Stimulated activated naive CD8-positive, alpha-beta T cell treated with anti-CD3 and anti-CD28 coated beads, Interleukin-15, amount 100 ng/mL, for 72 hours (primary cell): ENCODE measurements at regions not wholly inside any gene's neighbourhood (a gene's known extent, or its start where the extent isn't known, plus 50 kb on each side); places are given as distances from the start of the nearest gene placed in this dataset.
A peak's percentile ranks its signal among the peaks of the same experiment; 100 is the strongest.
"Not testable (repeated sequence)": the region's sequence is repeated elsewhere in the genome, so short reads cannot be mapped to it uniquely, and the experiment has no call there.

ENCODE experiments used
- ATAC-seq: fragments of 150-1000 bp; cut with Tn5 transposase; 2 replicates; pipeline ENCODE4 v1.10.0; 2021; ENCODE audit warnings: mild to moderate bottlenecking, moderate library complexity
- DNase-seq, 2 donors: peaks; one replicate each; pipeline ENCODE4 v3.0.0; 2021 to 2022
- H3K27ac Mint-ChIP-seq, 2 donors: one replicate each; pipeline ENCODE4 v1.8.0; 2022; ENCODE audit warnings: mild to moderate bottlenecking in 2 of 2, mixed read lengths in 2 of 2, moderate library complexity in 2 of 2
- H3K27me3 Mint-ChIP-seq: one replicate; pipeline ENCODE4 v1.8.0; 2022; ENCODE audit warnings: mixed read lengths
- H3K4me1 Mint-ChIP-seq: one replicate; pipeline ENCODE4 v1.8.0; 2022; ENCODE audit warnings: mild to moderate bottlenecking, mixed read lengths
- H3K4me3 Mint-ChIP-seq, 2 donors: one replicate each; pipeline ENCODE4 v1.8.0; 2022; ENCODE audit warnings: mild to moderate bottlenecking in 2 of 2, mixed read lengths in 2 of 2, moderate library complexity in 1 of 2
- H3K9me3 Mint-ChIP-seq, 2 donors: one replicate each; pipeline ENCODE4 v1.8.0; 2022; ENCODE audit warnings: mixed read lengths in 2 of 2

GRCh38 chr7:56367914-56368313 lies 251.7 kb upstream of the NUPR2 start:
- H3K4me1 Mint-ChIP-seq, DNase-seq, H3K27ac Mint-ChIP-seq, H3K4me3 Mint-ChIP-seq, H3K27me3 Mint-ChIP-seq, H3K9me3 Mint-ChIP-seq, ATAC-seq: not testable (repeated sequence)

- not testable (repeated sequence) for H3K4me1 Mint-ChIP-seq, H3K4me3 Mint-ChIP-seq, H3K27ac Mint-ChIP-seq, DNase-seq, H3K27me3 Mint-ChIP-seq, ATAC-seq, H3K9me3 Mint-ChIP-seq
Measured at GRCh38 chr7:56367411-56367810, 251.2 kb upstream of the NUPR2 start.

- H3K27me3 Mint-ChIP-seq, ATAC-seq, H3K9me3 Mint-ChIP-seq, H3K4me1 Mint-ChIP-seq, H3K4me3 Mint-ChIP-seq, DNase-seq, H3K27ac Mint-ChIP-seq: not testable (repeated sequence)
Measured at GRCh38 chr7:56366701-56367100, 250.5 kb upstream of the NUPR2 start.

DNA sequence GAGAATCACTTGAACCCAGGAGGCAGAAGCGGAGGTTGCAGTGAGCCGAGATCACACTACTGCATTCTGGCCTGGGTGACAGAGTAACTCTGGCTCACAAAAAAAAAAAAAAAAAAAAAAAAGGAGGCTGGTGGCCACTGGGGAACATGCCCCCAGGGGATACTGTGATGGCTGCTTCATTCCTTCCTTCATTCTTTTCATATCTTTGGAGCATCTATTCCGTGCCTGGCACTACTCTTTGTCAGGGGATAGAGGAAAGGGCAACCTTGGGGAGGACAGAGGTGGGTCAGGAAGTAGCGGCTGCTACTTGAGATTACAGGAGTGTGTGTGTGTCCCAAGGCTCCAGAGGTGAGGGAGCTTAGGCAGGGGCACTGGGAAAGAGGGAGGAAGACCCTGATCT lies 236.4 kb upstream of the NUPR2 start:
- not testable (repeated sequence) for H3K4me3 Mint-ChIP-seq, H3K27ac Mint-ChIP-seq, DNase-seq, ATAC-seq, H3K27me3 Mint-ChIP-seq, H3K4me1 Mint-ChIP-seq
- H3K9me3 Mint-ChIP-seq, result peaks cover 0 to 19% of the 10 kb centered on the region in 2 donors

- not testable (repeated sequence) for H3K27ac Mint-ChIP-seq, H3K4me1 Mint-ChIP-seq, DNase-seq, ATAC-seq, H3K4me3 Mint-ChIP-seq, H3K27me3 Mint-ChIP-seq
- H3K9me3 Mint-ChIP-seq, result peaks cover 0 to 24% of the 10 kb centered on the region in 2 donors
Measured at GRCh38 chr7:56351181-56351580, 235.0 kb upstream of the NUPR2 start.

DNA sequence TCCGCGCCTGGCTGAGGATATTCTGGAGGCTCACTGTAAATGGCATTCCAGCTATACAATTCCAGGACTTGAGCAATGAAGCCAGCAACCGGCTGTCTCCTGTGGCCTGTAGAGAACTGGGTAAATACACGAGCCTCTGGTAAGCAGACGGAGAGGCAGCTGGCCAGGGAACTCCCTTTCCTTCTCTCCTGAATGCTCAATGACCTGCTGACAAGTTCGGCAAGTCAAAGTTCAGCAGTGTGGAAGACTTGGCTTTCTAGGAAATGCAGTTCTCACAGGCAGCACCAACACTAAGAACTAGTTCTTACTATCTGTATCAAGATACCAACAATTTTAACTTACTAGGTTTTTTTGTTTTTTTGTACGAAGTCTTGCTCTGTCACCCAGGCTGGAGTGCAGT lies 232.1 kb upstream of the NUPR2 start:
- H3K4me1 Mint-ChIP-seq, H3K27ac Mint-ChIP-seq, DNase-seq, H3K27me3 Mint-ChIP-seq, H3K4me3 Mint-ChIP-seq, ATAC-seq: not testable (repeated sequence)
- H3K9me3 Mint-ChIP-seq, result peaks cover 0 to 21% of the 10 kb centered on the region in 2 donors

DNA sequence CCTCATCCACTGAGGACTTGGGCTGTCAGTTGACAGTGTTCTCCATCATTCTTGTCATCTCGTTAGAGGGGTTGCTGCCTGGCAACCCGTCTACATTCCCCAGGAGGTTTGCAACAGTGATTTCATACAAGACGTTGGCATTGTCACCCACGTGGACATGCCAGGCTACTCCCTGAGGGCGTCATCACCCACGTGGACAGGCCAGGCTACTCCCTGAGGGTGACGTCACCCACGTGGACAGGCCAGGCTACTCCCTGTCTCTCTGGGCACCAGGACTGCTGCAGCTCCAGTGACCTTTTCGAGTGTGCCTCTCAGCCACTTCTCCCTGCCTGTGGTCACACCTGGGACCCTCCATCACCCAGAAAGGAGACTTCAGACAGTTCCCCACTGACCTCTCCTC lies 212.1 kb upstream of the NUPR2 start:
- not testable (repeated sequence) for H3K4me3 Mint-ChIP-seq, H3K4me1 Mint-ChIP-seq
- H3K9me3 Mint-ChIP-seq, result peaks cover 5 to 21% of the 10 kb centered on the region in 2 donors

GRCh38 chr7:56290548-56290947 lies 174.3 kb upstream of the NUPR2 start:
- peaks cover 10 to 23% of the 10 kb centered on the region in 2 donors for H3K9me3 Mint-ChIP-seq
- no peak for DNase-seq
- no peak overlapping the region for H3K27ac Mint-ChIP-seq

More for the DNA sequence above, 212.1 kb upstream of the NUPR2 start:
- not testable (repeated sequence) for H3K27ac Mint-ChIP-seq, DNase-seq, ATAC-seq, H3K27me3 Mint-ChIP-seq

GRCh38 chr7:56287429-56288138 lies 171.4 kb upstream of the NUPR2 start:
- H3K4me3 Mint-ChIP-seq, result peak overlapping the region; percentile 71 to 74

More at GRCh38 chr7:56290548-56290947, 174.3 kb upstream of the NUPR2 start:
- H3K4me1 Mint-ChIP-seq, result peaks cover 8% of the 10 kb centered on the region
- no peak overlapping the region for H3K4me3 Mint-ChIP-seq
- H3K27me3 Mint-ChIP-seq, result peaks cover 23% of the 10 kb centered on the region
- ATAC-seq, result no peak

GRCh38 chr7:56256108-56256507 lies 139.9 kb upstream of the NUPR2 start:
- H3K4me3 Mint-ChIP-seq, result no peak overlapping the region
- DNase-seq (no peak), ATAC-seq (no peak)
- peaks cover 9 to 20% of the 10 kb centered on the region in 2 donors for H3K9me3 Mint-ChIP-seq
- no peaks in the 10 kb centered on the region for H3K4me1 Mint-ChIP-seq
- H3K27me3 Mint-ChIP-seq, result no peaks in the 10 kb centered on the region
- no peak overlapping the region for H3K27ac Mint-ChIP-seq

More at GRCh38 chr7:56287429-56288138, 171.4 kb upstream of the NUPR2 start:
- H3K27me3 Mint-ChIP-seq, result peaks cover 28% of the 10 kb centered on the region
- peaks cover 8% of the 10 kb centered on the region for H3K4me1 Mint-ChIP-seq
- peak in 1 of 2 donors; percentile 1 for DNase-seq
- ATAC-seq, result peak; percentile 28
- H3K9me3 Mint-ChIP-seq, result peaks cover 9 to 20% of the 10 kb centered on the region in 2 donors
- H3K27ac Mint-ChIP-seq, result no peak overlapping the region

- H3K27me3 Mint-ChIP-seq, result no peaks in the 10 kb centered on the region
- H3K9me3 Mint-ChIP-seq, result peaks cover 3 to 17% of the 10 kb centered on the region in 2 donors
- H3K4me1 Mint-ChIP-seq, result no peaks in the 10 kb centered on the region
Measured at GRCh38 chr7:56250135-56250534, 133.9 kb upstream of the NUPR2 start.

GRCh38 chr7:56229631-56230030 lies 113.4 kb upstream of the NUPR2 start:
- no peaks in the 10 kb centered on the region for H3K4me1 Mint-ChIP-seq
- H3K4me3 Mint-ChIP-seq, result no peak overlapping the region
- H3K27ac Mint-ChIP-seq, result no peak overlapping the region
- DNase-seq, result no peak
- H3K9me3 Mint-ChIP-seq, result peaks cover 0 to 7% of the 10 kb centered on the region in 2 donors
- no peak for ATAC-seq
- peaks cover 20% of the 10 kb centered on the region for H3K27me3 Mint-ChIP-seq

More at GRCh38 chr7:56250135-56250534, 133.9 kb upstream of the NUPR2 start:
- ATAC-seq, result no peak
- Mint-ChIP-seq H3K4me3 (no peak overlapping the region), H3K27ac (no peak overlapping the region)
- DNase-seq, result no peak

DNA sequence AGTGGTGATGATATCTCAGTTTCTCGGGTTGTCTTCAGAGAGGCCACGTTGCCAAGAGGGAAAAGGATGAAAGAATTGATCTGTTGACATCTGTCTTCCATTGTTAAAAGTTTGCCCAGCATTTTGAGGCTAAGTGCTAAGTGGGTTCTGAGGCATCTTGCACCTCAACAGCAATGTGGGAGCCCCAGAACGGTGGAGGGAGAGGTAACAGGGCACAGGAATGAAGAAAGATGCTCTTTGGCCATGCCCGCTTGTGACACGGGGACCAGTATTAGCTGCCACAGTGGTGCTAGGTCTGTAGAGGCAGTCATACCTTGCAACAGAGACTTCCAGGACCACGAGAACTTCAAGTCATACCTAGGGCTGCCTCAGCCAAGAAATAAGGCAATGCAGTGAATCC lies 106.6 kb upstream of the NUPR2 start:
- Mint-ChIP-seq H3K27ac (no peak overlapping the region), H3K4me1 (no peaks in the 10 kb centered on the region), H3K4me3 (no peak overlapping the region), H3K9me3 (peaks cover 0 to 13% of the 10 kb centered on the region in 2 donors), H3K27me3 (peaks cover 11% of the 10 kb centered on the region)
- DNase-seq (no peak), ATAC-seq (no peak)

GRCh38 chr7:56219017-56219416 lies 102.8 kb upstream of the NUPR2 start:
- Mint-ChIP-seq H3K27ac (no peak overlapping the region), H3K4me1 (no peaks in the 10 kb centered on the region), H3K4me3 (no peak overlapping the region), H3K9me3 (peaks cover 11 to 31% of the 10 kb centered on the region in 2 donors), H3K27me3 (no peaks in the 10 kb centered on the region)
- DNase-seq (no peak), ATAC-seq (no peak)

GRCh38 chr7:56218510-56218909 lies 102.3 kb upstream of the NUPR2 start:
- Mint-ChIP-seq H3K27me3 (no peaks in the 10 kb centered on the region), H3K4me3 (no peak overlapping the region), H3K4me1 (no peaks in the 10 kb centered on the region), H3K27ac (no peak overlapping the region), H3K9me3 (peaks cover 11 to 31% of the 10 kb centered on the region in 2 donors)
- DNase-seq (no peak), ATAC-seq (no peak)

- no peaks in the 10 kb centered on the region for H3K27me3 Mint-ChIP-seq
- DNase-seq, result no peak
- H3K4me3 Mint-ChIP-seq, result no peak overlapping the region
- H3K4me1 Mint-ChIP-seq, result no peaks in the 10 kb centered on the region
- peaks cover 18 to 21% of the 10 kb centered on the region in 2 donors for H3K9me3 Mint-ChIP-seq
- ATAC-seq, result no peak
- no peak overlapping the region for H3K27ac Mint-ChIP-seq
Measured at GRCh38 chr7:56213574-56213973, 97.4 kb upstream of the NUPR2 start.
